HT-29 (cell line): ENCODE measurements at regions not wholly inside any gene's neighbourhood (a gene's known extent, or its start where the extent isn't known, plus 50 kb on each side); places are given as distances from the start of the nearest gene placed in this dataset.
"Not testable (repeated sequence)": the region's sequence is repeated elsewhere in the genome, so short reads cannot be mapped to it uniquely, and the experiment has no call there.

Source experiments
- DNase-seq: peaks from one replicate; pipeline ENCODE4 v3.0.0-alpha.2; 2015; ENCODE audit warnings: low spot score

GRCh38 chr3:110679285-110679684 lies 392.3 kb upstream of the NECTIN3 start:
- no peak for DNase-seq

DNA sequence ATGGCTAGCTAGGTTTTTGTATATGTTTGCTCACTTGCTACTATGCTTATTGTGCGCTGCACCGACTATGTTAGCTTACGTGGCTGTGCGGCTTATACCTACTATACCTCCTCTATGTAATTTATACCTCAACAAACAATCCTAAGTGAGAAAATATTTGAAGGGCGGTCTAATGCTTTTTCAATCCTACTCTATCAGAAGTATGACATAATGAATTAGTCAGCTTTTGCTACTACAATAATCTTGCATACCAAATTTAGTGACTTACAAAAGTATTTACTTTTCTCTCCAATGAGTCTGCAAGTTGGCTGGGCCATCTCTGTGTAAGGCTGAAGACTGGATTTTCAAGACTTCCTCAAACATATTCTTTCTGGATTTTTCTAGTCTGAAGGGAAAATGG lies 391.2 kb upstream of the NECTIN3 start:
- no peak for DNase-seq

- DNase-seq, result no peak
Observed at GRCh38 chr3:110684466-110684865, 387.1 kb upstream of the NECTIN3 start.

DNA sequence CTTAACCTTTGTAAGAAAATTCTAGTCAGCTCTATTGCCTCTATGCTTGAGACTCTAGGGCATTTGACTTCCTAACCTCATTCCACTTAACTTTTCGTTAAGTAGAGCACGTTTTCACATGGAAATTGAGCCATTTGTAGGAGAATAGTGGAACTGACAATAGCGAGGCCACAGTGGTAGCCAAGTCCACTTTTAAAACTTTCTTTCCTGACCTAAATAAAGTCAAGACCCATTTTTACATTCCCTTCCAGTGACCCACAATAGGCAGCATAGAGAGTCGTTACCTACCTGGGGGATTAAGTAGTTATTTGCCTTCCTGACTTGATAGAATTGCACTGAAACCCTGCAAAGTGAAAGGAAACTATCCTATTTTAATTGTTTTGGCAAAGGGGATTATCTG lies 386.0 kb upstream of the NECTIN3 start:
- DNase-seq, result no peak

DNA sequence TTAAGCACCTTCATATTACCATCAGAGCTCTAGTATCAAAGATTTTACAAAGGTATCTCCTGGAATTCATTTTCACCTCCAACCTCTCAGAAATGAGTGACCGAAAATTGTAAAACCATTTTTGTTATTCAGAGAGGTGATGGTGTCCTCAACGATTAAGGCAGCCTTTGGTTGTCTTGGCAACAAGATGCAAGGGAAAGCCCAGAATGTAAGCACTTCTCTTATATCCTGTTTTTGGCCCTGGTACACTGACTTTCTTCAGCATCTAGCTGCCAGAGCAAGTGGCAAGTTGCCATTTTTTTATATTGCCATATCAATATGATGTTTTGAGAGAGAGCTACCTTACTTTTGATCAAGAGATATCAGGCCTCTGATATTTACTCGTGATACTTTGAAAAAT lies 384.9 kb upstream of the NECTIN3 start:
- DNase-seq, result no peak

GRCh38 chr3:110687138-110687537 lies 384.5 kb upstream of the NECTIN3 start:
- DNase-seq, result no peak

- DNase-seq, result no peak
Observed at GRCh38 chr3:110697961-110698360, 373.7 kb upstream of the NECTIN3 start.

GRCh38 chr3:110704332-110704731 lies 367.3 kb upstream of the NECTIN3 start:
- DNase-seq, result not testable (repeated sequence)

- no peak for DNase-seq
Observed at GRCh38 chr3:110708156-110708555, 363.5 kb upstream of the NECTIN3 start.

DNA sequence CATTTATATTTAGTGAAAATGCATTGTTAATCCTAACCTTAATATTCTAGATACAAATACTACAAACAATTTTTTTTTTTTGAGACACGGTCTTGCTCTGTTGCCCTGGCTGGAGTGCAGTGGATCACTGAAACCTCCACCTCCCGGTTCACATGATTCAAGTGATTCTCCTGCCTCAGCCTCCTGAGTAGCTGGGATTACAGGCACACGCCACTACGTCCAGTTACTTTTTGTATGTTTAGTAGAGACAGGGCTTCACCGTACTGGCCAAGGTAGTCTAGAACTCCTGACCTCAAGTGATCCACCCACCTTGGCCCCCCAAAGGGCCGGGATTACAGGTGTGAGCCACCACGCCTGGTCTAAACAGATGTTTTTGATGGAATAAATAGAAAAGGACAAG lies 361.5 kb upstream of the NECTIN3 start:
- no peak for DNase-seq

DNA sequence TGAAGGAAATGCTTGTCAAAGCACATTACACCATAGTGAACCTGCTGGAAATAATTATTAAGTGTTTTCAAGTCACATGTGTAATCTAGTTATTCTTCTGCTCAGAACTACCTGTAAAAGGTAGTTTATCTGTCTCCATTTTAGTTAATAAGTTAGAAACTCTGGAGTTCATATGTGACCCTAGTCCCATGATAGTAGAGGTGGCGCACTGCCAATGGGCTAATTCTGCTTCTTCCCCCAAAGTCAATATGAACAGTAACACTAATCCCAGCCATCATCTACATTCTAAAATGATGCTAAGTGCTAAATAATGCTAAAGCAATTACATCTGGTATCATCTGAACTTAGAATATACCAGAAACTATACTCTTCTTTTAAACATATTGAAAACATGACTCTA lies 361.0 kb upstream of the NECTIN3 start:
- DNase-seq, result no peak

DNA sequence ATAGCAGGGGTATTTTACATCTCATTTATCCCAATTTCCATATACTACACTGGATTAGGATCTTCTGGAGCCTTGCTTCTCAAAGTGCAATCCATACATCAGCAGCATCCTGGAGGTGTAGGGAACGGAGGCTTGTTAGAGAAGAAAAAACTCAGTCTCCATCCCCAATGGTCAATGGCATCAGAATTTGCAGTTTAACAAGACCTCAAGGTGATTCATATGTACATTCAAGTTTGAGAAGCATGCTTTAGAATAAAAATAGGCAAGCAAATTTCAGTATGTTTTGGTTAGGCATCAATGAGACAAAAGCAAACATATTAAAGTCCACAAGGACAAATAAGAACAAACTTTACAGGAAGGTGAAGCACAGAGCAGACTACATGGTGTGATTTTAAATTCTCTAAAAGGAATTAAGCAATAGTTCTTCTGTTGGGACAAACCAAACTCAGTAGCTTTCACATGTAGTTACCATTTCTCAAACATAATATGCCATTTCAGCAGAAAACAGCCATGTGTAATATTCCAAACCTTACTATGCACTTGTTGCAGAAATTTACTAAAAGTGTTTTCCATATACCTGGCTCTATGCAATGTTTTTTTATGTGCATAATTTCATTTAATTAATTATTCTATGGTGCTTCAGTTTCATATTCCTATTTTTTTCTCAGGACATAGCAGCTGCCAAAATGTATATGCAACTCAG lies 360.3 kb upstream of the NECTIN3 start:
- DNase-seq, result no peak

GRCh38 chr3:110711851-110712516 lies 359.6 kb upstream of the NECTIN3 start:
- no peak for DNase-seq

GRCh38 chr3:110727056-110727455 lies 344.6 kb upstream of the NECTIN3 start:
- DNase-seq, result no peak

- no peak for DNase-seq
Observed at GRCh38 chr3:110731148-110731547, 340.5 kb upstream of the NECTIN3 start.

- no peak for DNase-seq
Observed at GRCh38 chr3:110732420-110732819, 339.2 kb upstream of the NECTIN3 start.

GRCh38 chr3:110733045-110733444 lies 338.6 kb upstream of the NECTIN3 start:
- DNase-seq, result no peak

GRCh38 chr3:110734524-110734923 lies 337.1 kb upstream of the NECTIN3 start:
- DNase-seq, result no peak

GRCh38 chr3:110736332-110736731 lies 335.3 kb upstream of the NECTIN3 start:
- no peak for DNase-seq

- no peak for DNase-seq
Observed at GRCh38 chr3:110738531-110738930, 333.1 kb upstream of the NECTIN3 start.

- DNase-seq, result no peak
Observed at GRCh38 chr3:110741891-110742290, 329.7 kb upstream of the NECTIN3 start.

DNA sequence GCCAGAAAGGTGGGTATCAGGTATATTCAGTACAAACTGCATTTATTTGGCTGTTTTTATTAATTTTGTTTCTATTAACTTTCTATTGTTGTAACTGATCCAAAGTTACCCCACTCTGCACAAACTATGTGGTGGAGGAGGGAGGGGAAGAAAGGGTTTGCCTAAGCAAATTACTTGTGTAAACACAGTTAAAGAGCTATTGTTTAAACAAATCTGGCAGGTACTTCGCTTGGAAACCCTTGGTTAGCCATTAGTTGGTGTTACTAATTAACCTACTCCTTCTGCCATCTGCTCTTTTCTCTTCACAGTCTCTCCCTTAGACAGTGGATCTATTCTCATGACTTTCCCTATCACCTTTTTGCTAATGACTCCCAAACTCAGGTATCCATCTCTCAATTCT lies 328.4 kb upstream of the NECTIN3 start:
- peak; percentile 90 for DNase-seq

DNA sequence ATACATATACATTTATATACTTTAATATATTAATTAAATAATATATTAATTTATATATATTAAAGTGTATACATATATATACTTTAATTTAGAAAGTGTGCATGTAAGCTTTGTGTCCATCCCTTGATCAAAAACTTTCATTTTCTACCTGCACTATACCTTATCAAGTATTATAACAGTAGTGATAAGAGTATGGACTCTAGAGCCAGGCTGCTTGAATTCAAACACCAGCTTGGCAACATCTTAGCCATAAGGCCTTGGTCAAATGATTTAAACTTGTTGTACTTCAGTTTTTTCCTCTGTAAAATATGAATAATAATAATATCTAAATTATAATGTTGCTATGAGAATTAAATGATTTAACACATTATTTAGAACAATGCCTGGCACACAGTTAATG lies 327.6 kb upstream of the NECTIN3 start:
- no peak for DNase-seq

DNA sequence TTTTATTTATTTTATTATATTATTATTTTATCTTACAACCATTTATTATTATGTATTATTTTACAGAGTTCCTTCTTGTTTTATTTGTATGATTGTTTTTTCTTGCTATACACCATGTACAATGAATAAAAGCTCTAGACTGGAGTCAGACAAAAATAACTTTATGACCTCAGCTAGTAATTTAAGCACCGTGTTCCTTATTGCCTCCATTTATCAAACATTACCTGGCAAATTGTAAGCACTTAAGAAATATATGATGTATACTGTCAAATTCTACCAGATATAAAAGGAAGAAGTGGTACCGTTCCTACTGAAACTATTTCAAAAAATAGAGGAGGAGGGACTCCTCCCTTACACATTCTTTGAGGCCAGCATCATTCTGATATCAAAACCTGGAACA lies 326.9 kb upstream of the NECTIN3 start:
- DNase-seq, result no peak
